PC-3 (cell line): ENCODE measurements at regions not wholly inside any gene's neighbourhood (a gene's known extent, or its start where the extent isn't known, plus 50 kb on each side); places are given as distances from the start of the nearest gene placed in this dataset.

Experiments
- EZH2 ChIP-seq: fragments of 300-600 bp; sonication (generic); IDR thresholded peaks from one replicate; pipeline ENCODE4 v1.6.1; 2017; ENCODE audit warnings: antibody characterized with exemption, mild to moderate bottlenecking, low read length; ENCODE audit not compliant: unreplicated experiment
- TF ChIP-seq, protein P1 (sequence below): fragments of 300-600 bp; sonication (generic); conservative IDR thresholded peaks from 2 replicates; pipeline ENCODE4 v1.5.1; 2017; ENCODE audit warnings: antibody characterized with exemption, low read depth, mild to moderate bottlenecking, low read length

GRCh38 chr15:26374806-26375205 lies 398.1 kb downstream of the GABRB3 start:
- TF ChIP-seq, protein P1, sequence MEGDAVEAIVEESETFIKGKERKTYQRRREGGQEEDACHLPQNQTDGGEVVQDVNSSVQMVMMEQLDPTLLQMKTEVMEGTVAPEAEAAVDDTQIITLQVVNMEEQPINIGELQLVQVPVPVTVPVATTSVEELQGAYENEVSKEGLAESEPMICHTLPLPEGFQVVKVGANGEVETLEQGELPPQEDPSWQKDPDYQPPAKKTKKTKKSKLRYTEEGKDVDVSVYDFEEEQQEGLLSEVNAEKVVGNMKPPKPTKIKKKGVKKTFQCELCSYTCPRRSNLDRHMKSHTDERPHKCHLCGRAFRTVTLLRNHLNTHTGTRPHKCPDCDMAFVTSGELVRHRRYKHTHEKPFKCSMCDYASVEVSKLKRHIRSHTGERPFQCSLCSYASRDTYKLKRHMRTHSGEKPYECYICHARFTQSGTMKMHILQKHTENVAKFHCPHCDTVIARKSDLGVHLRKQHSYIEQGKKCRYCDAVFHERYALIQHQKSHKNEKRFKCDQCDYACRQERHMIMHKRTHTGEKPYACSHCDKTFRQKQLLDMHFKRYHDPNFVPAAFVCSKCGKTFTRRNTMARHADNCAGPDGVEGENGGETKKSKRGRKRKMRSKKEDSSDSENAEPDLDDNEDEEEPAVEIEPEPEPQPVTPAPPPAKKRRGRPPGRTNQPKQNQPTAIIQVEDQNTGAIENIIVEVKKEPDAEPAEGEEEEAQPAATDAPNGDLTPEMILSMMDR: no peak
- TF ChIP-seq EZH2: no peak
